Activated CD8-positive, alpha-beta memory T cell treated with anti-CD3 and anti-CD28 coated beads for 48 hours (primary cell): ENCODE measurements at regions not wholly inside any gene's neighbourhood (a gene's known extent, or its start where the extent isn't known, plus 50 kb on each side); places are given as distances from the start of the nearest gene placed in this dataset.

Source experiments
- DNase-seq, 3 experiments: peaks; one replicate each; pipeline ENCODE4 v3.0.0-alpha.2; 2020; ENCODE audit warnings: low read depth in 2 of 3, low spot score in 2 of 3

DNA sequence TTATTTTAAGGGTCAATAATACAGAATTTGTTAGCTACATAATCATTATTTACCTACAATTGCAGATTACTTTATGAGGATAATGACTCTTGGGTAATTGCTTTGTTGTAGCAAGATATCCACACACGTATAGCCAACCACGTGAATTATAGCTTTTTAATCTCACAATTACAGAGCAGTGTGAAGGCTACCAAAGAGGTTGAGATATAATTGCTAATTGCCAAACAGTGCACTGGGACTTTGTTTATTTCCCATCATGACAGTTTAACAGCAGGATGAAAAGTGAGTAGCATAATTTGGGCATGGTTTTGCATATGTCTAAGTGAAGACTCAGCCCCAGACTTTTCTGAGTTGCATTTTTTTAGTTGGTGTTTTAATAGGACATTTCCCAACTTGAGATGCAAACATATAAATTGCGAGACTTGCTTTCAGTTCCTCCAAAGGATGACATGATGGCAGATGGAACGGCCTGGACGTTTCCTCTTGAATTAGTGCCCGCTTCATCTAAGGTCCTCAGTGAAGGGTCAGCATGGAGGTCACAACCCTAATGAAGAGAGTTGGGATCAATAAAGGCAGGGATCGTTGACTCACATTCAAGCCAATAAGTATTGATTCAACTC, 180.7 kb upstream of the GPR26 start:
- no peak for DNase-seq

DNA sequence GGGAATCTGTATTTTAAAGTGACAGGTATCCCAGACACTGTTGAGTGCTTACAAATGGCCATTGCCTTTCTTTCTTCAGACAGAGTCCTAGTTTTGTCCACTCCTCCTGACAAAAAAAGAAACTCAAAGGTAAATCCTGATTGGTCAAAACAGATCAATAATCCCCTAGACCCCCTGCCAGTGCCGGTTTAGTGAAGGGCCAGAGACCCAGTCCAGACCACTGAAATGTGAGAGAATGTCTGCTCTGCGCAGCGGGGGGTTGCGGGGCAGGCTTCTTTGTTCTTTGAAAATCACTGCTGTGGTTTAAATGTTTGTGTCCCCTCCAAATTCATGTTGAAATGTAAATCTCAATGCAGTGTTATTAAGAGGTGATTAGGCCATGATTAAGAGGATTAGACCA, 177.7 kb upstream of the GPR26 start:
- no peak for DNase-seq

- no peak for DNase-seq
Observed at GRCh38 chr10:123491364-123491763, 174.8 kb upstream of the GPR26 start.

- DNase-seq: no peak
Observed at GRCh38 chr10:123492016-123492415, 174.1 kb upstream of the GPR26 start.

- no peak for DNase-seq
Observed at GRCh38 chr10:123494301-123494808, 171.8 kb upstream of the GPR26 start.

GRCh38 chr10:123496375-123496774, 169.8 kb upstream of the GPR26 start:
- no peak for DNase-seq

DNA sequence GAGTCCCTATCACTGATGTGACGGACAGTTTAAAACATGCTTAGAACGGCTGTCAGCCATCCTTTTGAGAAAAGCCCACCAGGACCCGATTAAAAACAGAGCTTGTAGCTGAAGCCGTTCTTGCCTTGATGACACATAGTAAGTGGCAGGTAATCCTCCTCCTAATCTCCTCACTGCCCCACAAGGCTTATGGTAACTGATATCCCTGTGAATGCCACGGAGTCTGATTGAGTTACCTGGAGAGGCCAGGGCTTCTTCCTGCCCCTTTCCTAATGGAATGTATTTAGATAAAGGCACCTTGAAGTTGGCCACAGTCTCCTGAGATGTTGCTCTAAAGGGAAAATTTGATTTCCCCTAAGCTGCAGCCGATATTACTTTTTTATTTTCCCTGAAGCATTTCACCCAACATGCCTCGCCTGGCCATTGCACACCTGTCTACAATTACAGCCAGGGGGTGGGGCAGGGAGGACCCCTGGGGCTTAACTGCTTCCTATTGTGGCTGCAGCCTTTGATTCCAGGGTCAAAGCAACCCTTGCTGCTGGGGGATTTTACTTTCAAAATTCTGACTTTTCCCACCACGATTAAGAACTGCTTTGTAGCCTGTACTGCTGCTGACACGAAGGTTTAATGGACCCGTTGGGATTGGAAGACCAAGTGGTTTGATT, 169.0 kb upstream of the GPR26 start:
- DNase-seq: no peak

- no peak for DNase-seq
Observed at GRCh38 chr10:123500110-123500509, 166.0 kb upstream of the GPR26 start.

GRCh38 chr10:123501148-123501547, 165.0 kb upstream of the GPR26 start:
- DNase-seq: no peak

DNA sequence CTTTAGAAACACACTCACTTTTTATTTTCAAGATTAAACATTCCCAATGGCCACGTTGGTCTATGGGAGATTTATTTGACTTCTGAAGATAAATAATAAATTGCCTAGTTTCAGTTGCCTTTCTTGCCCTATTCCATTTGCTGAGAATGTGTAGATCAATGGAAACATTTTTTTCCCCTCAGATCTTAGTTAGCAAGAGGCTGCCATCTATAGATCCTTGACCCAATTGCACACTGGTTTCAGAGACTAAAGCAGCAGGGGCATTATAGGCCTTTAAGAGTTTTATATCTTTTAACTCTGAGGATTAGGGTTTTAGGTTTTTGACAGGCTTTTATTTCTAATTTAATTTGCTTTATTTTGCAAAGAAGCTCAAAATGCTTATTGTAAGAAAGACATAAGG, 163.2 kb upstream of the GPR26 start:
- DNase-seq: no peak

GRCh38 chr10:123506455-123506854, 159.7 kb upstream of the GPR26 start:
- no peak for DNase-seq

DNA sequence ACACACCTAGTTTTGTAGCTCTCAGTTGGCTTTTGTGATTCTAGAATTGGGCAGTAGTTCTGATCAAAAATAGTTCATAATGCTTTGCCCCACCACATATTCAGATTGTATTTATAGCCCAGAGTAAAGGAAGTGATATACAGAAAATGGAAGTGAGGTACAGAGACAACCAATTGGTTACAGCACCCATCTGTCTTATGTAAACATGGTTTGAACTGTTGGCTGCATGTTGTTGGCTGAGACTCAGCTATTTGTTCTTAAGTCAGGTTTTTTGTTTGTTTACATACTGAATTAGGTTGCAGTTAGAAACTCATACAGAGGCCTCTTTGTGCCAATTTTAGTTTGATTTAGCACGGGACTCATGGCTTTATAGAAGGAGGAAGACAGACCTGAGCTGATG, 158.9 kb upstream of the GPR26 start:
- DNase-seq: no peak

DNA sequence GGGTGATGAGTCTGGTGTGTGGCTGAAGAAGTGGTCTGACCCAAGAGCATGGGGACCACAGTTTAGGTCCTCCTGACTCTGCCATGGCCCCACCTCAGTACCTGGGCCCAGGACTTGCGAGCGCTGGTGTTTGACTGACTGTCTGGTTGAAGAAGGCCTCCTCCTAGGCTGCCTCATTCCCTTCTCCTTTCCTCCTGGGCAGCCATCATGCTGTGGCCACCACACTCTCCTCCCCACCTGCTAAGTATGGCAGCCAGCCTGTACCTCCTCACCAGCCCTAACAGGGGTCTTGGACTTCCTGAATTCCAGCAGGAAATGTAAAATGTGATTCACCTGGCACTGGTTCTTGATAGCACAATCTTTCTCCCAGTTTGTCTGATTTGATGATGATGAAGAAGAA, 156.8 kb upstream of the GPR26 start:
- DNase-seq: no peak

GRCh38 chr10:123512901-123513775, 153.0 kb upstream of the GPR26 start:
- no peak for DNase-seq

- no peak for DNase-seq
Observed at GRCh38 chr10:123513870-123514269, 152.3 kb upstream of the GPR26 start.

GRCh38 chr10:123514996-123515395, 151.2 kb upstream of the GPR26 start:
- DNase-seq: no peak

DNA sequence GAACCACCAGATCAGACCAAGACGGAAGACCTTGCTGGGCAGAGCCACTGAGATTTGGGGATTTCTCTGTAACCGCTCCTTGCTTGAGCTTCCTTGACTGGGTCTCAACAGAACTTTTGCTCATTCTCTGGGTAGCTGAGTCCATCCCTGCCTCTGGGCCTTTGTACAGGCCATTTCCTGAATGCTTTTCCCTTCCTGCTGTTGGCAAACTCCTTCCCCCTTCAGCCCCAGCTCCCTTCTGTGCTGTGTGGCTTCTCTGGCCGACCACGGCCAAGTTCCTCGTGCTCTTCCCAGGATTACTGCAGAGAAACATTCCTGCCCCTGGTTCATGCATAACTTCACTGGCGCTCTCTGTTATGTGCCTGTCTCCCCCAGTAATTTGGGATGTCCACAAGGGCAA, 150.5 kb upstream of the GPR26 start:
- DNase-seq: no peak

- no peak for DNase-seq
Observed at GRCh38 chr10:123516291-123516690, 149.9 kb upstream of the GPR26 start.

DNA sequence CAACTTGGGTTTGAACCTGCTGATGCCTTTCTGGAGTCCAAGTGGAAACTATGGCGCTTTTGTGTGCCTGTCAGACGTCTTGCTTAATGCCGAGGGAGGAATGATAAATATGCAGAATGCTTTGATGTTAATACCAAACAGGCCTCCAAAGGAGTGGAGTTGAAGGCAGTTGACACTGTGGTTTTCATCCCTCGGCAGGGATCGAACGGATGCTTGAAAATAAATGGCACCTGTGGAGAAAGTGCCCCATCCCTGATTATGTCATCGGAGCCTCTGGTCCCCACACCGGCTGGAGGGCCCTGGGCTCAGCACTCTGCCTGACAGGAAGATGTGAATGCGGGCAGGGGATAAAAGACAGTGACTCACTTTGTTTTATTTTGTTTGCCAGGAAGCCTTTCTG, 148.7 kb upstream of the GPR26 start:
- no peak for DNase-seq

- no peak for DNase-seq
Observed at GRCh38 chr10:123517901-123518300, 148.3 kb upstream of the GPR26 start.

- no peak for DNase-seq
Observed at GRCh38 chr10:123518765-123519164, 147.4 kb upstream of the GPR26 start.

DNA sequence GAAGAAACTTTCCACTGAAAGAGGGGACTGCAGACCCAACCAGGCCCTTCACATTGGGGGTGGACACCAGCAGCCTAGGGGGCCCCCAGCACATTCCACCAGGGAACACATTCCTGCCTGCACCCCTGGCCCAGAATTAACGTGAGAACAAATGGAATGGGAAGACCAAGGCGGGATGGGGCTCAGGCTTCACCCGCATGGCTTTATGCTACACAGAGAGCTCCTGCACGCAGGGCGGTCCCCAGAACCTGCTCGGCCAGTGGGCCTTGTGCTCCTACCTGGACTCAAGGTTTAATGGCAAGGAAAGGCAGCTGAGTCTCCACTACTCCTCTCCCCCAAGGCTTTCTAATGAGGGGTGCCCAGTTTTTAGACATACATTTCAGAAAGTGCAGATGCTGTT, 146.3 kb upstream of the GPR26 start:
- no peak for DNase-seq
